H7 (cell line): ENCODE measurements at regions not wholly inside any gene's neighbourhood (a gene's known extent, or its start where the extent isn't known, plus 50 kb on each side); places are given as distances from the start of the nearest gene placed in this dataset.
A peak's percentile ranks its signal among the peaks of the same experiment; 100 is the strongest.

Source experiments
- DNase-seq: peaks from one replicate; pipeline ENCODE4 v3.0.0; 2012
- H3K27me3 ChIP-seq: 2 replicates; pipeline ENCODE4 v1.6.0; 2011; ENCODE audit warnings: mild to moderate bottlenecking, low read length; ENCODE audit not compliant: control insufficient read depth, insufficient read depth
- H3K36me3 ChIP-seq: replicated peaks from 2 replicates; pipeline ENCODE4 v1.5.1; 2011; ENCODE audit warnings: low read length; ENCODE audit not compliant: control insufficient read depth, insufficient read depth
- H3K4me3 ChIP-seq: 2 replicates; pipeline ENCODE4 v1.5.1; 2011; ENCODE audit warnings: low read depth, mild to moderate bottlenecking, control low read depth, low read length, moderate library complexity; ENCODE audit not compliant: insufficient read depth

GRCh38 chr13:75013818-75014217, 468.2 kb downstream of the TBC1D4 start:
- Histone ChIP-seq H3K27me3 (no peaks in the 10 kb centered on the region), H3K4me3 (no peak overlapping the region), H3K36me3 (no peaks in the 10 kb centered on the region)
- DNase-seq: no peak

- DNase-seq: no peak
- no peaks in the 10 kb centered on the region for H3K36me3 ChIP-seq
- no peaks in the 10 kb centered on the region for H3K27me3 ChIP-seq
- no peak overlapping the region for H3K4me3 ChIP-seq
Observed at GRCh38 chr13:75010941-75011340, 471.0 kb downstream of the TBC1D4 start.

GRCh38 chr13:75008926-75009325, 473.0 kb downstream of the TBC1D4 start:
- H3K27me3 ChIP-seq: no peaks in the 10 kb centered on the region
- DNase-seq: no peak
- H3K4me3 ChIP-seq: no peak overlapping the region

GRCh38 chr13:74990992-74991391, 491.0 kb downstream of the TBC1D4 start:
- no peak for DNase-seq
- H3K27me3 ChIP-seq: no peaks in the 10 kb centered on the region
- H3K36me3 ChIP-seq: no peaks in the 10 kb centered on the region
- no peak overlapping the region for H3K4me3 ChIP-seq

More at GRCh38 chr13:75008926-75009325, 473.0 kb downstream of the TBC1D4 start:
- H3K36me3 ChIP-seq: no peaks in the 10 kb centered on the region

GRCh38 chr13:74987124-74987690, 494.8 kb downstream of the TBC1D4 start:
- no peaks in the 10 kb centered on the region for H3K36me3 ChIP-seq
- DNase-seq: no peak
- no peak overlapping the region for H3K4me3 ChIP-seq
- no peaks in the 10 kb centered on the region for H3K27me3 ChIP-seq

GRCh38 chr13:74986609-74987008, 495.4 kb downstream of the TBC1D4 start:
- Histone ChIP-seq H3K36me3 (no peaks in the 10 kb centered on the region), H3K4me3 (no peak overlapping the region), H3K27me3 (no peaks in the 10 kb centered on the region)
- no peak for DNase-seq

GRCh38 chr13:74979703-74980102, 502.3 kb downstream of the TBC1D4 start:
- Histone ChIP-seq H3K27me3 (no peaks in the 10 kb centered on the region), H3K4me3 (no peak overlapping the region), H3K36me3 (no peaks in the 10 kb centered on the region)
- no peak for DNase-seq

- Histone ChIP-seq H3K27me3 (no peaks in the 10 kb centered on the region), H3K36me3 (no peaks in the 10 kb centered on the region), H3K4me3 (no peak overlapping the region)
- DNase-seq: peak; percentile 2
Observed at GRCh38 chr13:74978591-74978990, 503.4 kb downstream of the TBC1D4 start.

GRCh38 chr13:74977498-74977897, 504.5 kb downstream of the TBC1D4 start:
- no peaks in the 10 kb centered on the region for H3K27me3 ChIP-seq

GRCh38 chr13:74975111-74975510, 506.9 kb downstream of the TBC1D4 start:
- no peak overlapping the region for H3K4me3 ChIP-seq
- DNase-seq: no peak
- no peaks in the 10 kb centered on the region for H3K36me3 ChIP-seq
- H3K27me3 ChIP-seq: no peaks in the 10 kb centered on the region

More at GRCh38 chr13:74977498-74977897, 504.5 kb downstream of the TBC1D4 start:
- Histone ChIP-seq H3K4me3 (no peak overlapping the region), H3K36me3 (no peaks in the 10 kb centered on the region)
- no peak for DNase-seq

- H3K4me3 ChIP-seq: no peak overlapping the region
- DNase-seq: no peak
- no peaks in the 10 kb centered on the region for H3K36me3 ChIP-seq
- no peaks in the 10 kb centered on the region for H3K27me3 ChIP-seq
Observed at GRCh38 chr13:74973935-74974879, 507.8 kb downstream of the TBC1D4 start.

GRCh38 chr13:74969419-74969818, 512.5 kb downstream of the TBC1D4 start:
- no peaks in the 10 kb centered on the region for H3K36me3 ChIP-seq
- DNase-seq: no peak
- no peaks in the 10 kb centered on the region for H3K27me3 ChIP-seq
- no peak overlapping the region for H3K4me3 ChIP-seq

GRCh38 chr13:74966814-74967424, 515.0 kb downstream of the TBC1D4 start:
- H3K36me3 ChIP-seq: no peaks in the 10 kb centered on the region
- no peaks in the 10 kb centered on the region for H3K27me3 ChIP-seq
- H3K4me3 ChIP-seq: no peak overlapping the region
- no peak for DNase-seq

GRCh38 chr13:74966275-74966674, 515.7 kb downstream of the TBC1D4 start:
- Histone ChIP-seq H3K36me3 (no peaks in the 10 kb centered on the region), H3K4me3 (no peak overlapping the region), H3K27me3 (no peaks in the 10 kb centered on the region)
- DNase-seq: no peak

- no peaks in the 10 kb centered on the region for H3K27me3 ChIP-seq
- no peaks in the 10 kb centered on the region for H3K36me3 ChIP-seq
- DNase-seq: no peak
- H3K4me3 ChIP-seq: no peak overlapping the region
Observed at GRCh38 chr13:74945637-74946036, 536.3 kb downstream of the TBC1D4 start.
